HL-60 (cell line): ENCODE measurements at regions not wholly inside any gene's neighbourhood (a gene's known extent, or its start where the extent isn't known, plus 50 kb on each side); places are given as distances from the start of the nearest gene placed in this dataset.

ENCODE experiments used
- DNase-seq, 2 experiments: peaks; one replicate each; pipeline ENCODE4 v3.0.0-alpha.2; 2010 to 2020; ENCODE audit warnings: low read depth in 1 of 2, low spot score in 1 of 2
- H3K27ac ChIP-seq: fragments of 250-450 bp; sonication (Bioruptor Pico); replicated peaks from 2 replicates; pipeline ENCODE4 v1.5.1; 2020; ENCODE audit warnings: mild to moderate bottlenecking, moderate library complexity
- H3K27me3 ChIP-seq: fragments of 250-450 bp; sonication (Bioruptor Pico); 2 replicates; pipeline ENCODE4 v1.5.1; 2021; ENCODE audit warnings: mild to moderate bottlenecking, moderate library complexity; ENCODE audit not compliant: insufficient read depth, poor library complexity, severe bottlenecking
- H3K4me3 ChIP-seq: replicated peaks from 2 replicates; pipeline ENCODE4 v1.5.1; 2011; ENCODE audit warnings: mild to moderate bottlenecking, control low read depth, low read length; ENCODE audit not compliant: insufficient read depth
- GABPA ChIP-seq: IDR thresholded peaks from 2 replicates; pipeline ENCODE4 v1.6.1; 2012; ENCODE audit warnings: low read depth
- POLR2AphosphoS5 ChIP-seq: IDR thresholded peaks from 2 replicates; pipeline ENCODE4 v1.6.1; 2012; ENCODE audit warnings: low read depth
- SPI1 ChIP-seq: IDR thresholded peaks from 2 replicates; pipeline ENCODE4 v1.6.1; 2012; ENCODE audit warnings: low read depth, mild to moderate bottlenecking, borderline replicate concordance
- TF ChIP-seq, protein P1 (sequence below): IDR thresholded peaks from 2 replicates; pipeline ENCODE4 v1.6.1; 2012; ENCODE audit warnings: low read depth; ENCODE audit not compliant: insufficient replicate concordance
- TF ChIP-seq, protein P2 (sequence below): IDR thresholded peaks from one replicate; pipeline ENCODE4 v1.5.1; 2011; ENCODE audit warnings: low read length, control low read depth, inconsistent platforms; ENCODE audit not compliant: insufficient read depth

DNA sequence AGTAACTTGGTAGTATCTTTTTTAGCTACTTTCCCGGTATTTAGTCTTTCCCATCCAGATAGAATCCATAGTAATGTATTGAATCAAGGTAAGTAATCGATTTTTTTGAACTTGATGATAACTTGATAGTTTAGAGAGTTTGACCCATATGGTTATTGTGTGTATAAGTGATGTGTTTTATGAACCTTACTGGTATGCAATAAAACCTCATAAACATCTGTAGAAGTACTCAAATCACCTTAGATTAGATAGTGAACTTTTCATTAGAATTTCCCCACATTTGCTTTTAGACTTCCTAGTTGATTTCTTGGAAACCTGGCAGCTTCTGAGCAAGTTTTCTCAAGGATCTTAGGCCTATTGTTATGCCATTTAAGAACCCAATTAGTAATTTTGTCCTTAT is 80.8 kb upstream of the PDE5A start:
- no peak overlapping the region for H3K4me3 ChIP-seq
- no peak for DNase-seq
- no peak for TF ChIP-seq SPI1
- TF ChIP-seq, protein P1, sequence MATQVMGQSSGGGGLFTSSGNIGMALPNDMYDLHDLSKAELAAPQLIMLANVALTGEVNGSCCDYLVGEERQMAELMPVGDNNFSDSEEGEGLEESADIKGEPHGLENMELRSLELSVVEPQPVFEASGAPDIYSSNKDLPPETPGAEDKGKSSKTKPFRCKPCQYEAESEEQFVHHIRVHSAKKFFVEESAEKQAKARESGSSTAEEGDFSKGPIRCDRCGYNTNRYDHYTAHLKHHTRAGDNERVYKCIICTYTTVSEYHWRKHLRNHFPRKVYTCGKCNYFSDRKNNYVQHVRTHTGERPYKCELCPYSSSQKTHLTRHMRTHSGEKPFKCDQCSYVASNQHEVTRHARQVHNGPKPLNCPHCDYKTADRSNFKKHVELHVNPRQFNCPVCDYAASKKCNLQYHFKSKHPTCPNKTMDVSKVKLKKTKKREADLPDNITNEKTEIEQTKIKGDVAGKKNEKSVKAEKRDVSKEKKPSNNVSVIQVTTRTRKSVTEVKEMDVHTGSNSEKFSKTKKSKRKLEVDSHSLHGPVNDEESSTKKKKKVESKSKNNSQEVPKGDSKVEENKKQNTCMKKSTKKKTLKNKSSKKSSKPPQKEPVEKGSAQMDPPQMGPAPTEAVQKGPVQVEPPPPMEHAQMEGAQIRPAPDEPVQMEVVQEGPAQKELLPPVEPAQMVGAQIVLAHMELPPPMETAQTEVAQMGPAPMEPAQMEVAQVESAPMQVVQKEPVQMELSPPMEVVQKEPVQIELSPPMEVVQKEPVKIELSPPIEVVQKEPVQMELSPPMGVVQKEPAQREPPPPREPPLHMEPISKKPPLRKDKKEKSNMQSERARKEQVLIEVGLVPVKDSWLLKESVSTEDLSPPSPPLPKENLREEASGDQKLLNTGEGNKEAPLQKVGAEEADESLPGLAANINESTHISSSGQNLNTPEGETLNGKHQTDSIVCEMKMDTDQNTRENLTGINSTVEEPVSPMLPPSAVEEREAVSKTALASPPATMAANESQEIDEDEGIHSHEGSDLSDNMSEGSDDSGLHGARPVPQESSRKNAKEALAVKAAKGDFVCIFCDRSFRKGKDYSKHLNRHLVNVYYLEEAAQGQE = no peak
- TF ChIP-seq POLR2AphosphoS5 = no peak

GRCh38 chr4:119707336-119707735 is 78.7 kb upstream of the PDE5A start:
- H3K4me3 ChIP-seq = no peak overlapping the region
- no peak for DNase-seq
- TF ChIP-seq SPI1 (no peak), POLR2AphosphoS5 (no peak), GABPA (no peak)
- TF ChIP-seq, protein P1 = no peak
- TF ChIP-seq, protein P2, sequence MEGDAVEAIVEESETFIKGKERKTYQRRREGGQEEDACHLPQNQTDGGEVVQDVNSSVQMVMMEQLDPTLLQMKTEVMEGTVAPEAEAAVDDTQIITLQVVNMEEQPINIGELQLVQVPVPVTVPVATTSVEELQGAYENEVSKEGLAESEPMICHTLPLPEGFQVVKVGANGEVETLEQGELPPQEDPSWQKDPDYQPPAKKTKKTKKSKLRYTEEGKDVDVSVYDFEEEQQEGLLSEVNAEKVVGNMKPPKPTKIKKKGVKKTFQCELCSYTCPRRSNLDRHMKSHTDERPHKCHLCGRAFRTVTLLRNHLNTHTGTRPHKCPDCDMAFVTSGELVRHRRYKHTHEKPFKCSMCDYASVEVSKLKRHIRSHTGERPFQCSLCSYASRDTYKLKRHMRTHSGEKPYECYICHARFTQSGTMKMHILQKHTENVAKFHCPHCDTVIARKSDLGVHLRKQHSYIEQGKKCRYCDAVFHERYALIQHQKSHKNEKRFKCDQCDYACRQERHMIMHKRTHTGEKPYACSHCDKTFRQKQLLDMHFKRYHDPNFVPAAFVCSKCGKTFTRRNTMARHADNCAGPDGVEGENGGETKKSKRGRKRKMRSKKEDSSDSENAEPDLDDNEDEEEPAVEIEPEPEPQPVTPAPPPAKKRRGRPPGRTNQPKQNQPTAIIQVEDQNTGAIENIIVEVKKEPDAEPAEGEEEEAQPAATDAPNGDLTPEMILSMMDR = no peak
- no peaks in the 10 kb centered on the region for H3K27me3 ChIP-seq
- H3K27ac ChIP-seq = no peak overlapping the region

More for the DNA sequence above, 80.8 kb upstream of the PDE5A start:
- Histone ChIP-seq H3K27ac (no peak overlapping the region), H3K27me3 (no peaks in the 10 kb centered on the region)

- DNase-seq = no peak
- H3K27ac ChIP-seq = no peak overlapping the region
- no peaks in the 10 kb centered on the region for H3K27me3 ChIP-seq
- H3K4me3 ChIP-seq = no peak overlapping the region
- TF ChIP-seq, protein P1 = no peak
- no peak for TF ChIP-seq POLR2AphosphoS5
- TF ChIP-seq GABPA = no peak
- TF ChIP-seq, protein P2 = no peak
- TF ChIP-seq SPI1 = no peak
Measured at GRCh38 chr4:119706804-119707203, 78.2 kb upstream of the PDE5A start.
